Fibroblast of the conjunctiva (primary cell): ENCODE measurements at regions not wholly inside any gene's neighbourhood (a gene's known extent, or its start where the extent isn't known, plus 50 kb on each side); places are given as distances from the start of the nearest gene placed in this dataset.

Source experiments
- DNase-seq: peaks from one replicate; pipeline ENCODE4 v3.0.0-alpha.2; 2010; ENCODE audit warnings: low read depth

- DNase-seq = no peak
Measured at GRCh38 chr11:91470656-91471055, 754.0 kb upstream of the FAT3 start.

- no peak for DNase-seq
Measured at GRCh38 chr11:91459840-91460239, 764.8 kb upstream of the FAT3 start.

- DNase-seq = no peak
Measured at GRCh38 chr11:91446267-91446666, 778.4 kb upstream of the FAT3 start.

GRCh38 chr11:91435694-91436395, 788.8 kb upstream of the FAT3 start:
- no peak for DNase-seq

GRCh38 chr11:91433284-91434010, 791.2 kb upstream of the FAT3 start:
- no peak for DNase-seq

GRCh38 chr11:91421641-91422040, 803.0 kb upstream of the FAT3 start:
- DNase-seq = no peak

GRCh38 chr11:91407842-91408241, 816.8 kb upstream of the FAT3 start:
- no peak for DNase-seq

- no peak for DNase-seq
Measured at GRCh38 chr11:91406009-91406408, 818.6 kb upstream of the FAT3 start.

- DNase-seq = no peak
Measured at GRCh38 chr11:91404344-91404743, 820.3 kb upstream of the FAT3 start.

GRCh38 chr11:91397134-91397468, 827.5 kb upstream of the FAT3 start:
- DNase-seq = no peak

- DNase-seq = no peak
Measured at GRCh38 chr11:91396236-91397133, 828.1 kb upstream of the FAT3 start.

GRCh38 chr11:91394727-91395414, 829.7 kb upstream of the FAT3 start:
- DNase-seq = no peak

- no peak for DNase-seq
Measured at GRCh38 chr11:91394073-91394726, 830.4 kb upstream of the FAT3 start.

GRCh38 chr11:91382946-91383345, 841.7 kb upstream of the FAT3 start:
- DNase-seq = no peak

- no peak for DNase-seq
Measured at GRCh38 chr11:91374794-91375193, 849.8 kb upstream of the FAT3 start.

- DNase-seq = no peak
Measured at GRCh38 chr11:91373497-91373896, 851.1 kb upstream of the FAT3 start.

GRCh38 chr11:91366816-91367215, 857.8 kb upstream of the FAT3 start:
- no peak for DNase-seq

GRCh38 chr11:91365986-91366585, 858.5 kb upstream of the FAT3 start:
- DNase-seq = no peak

- DNase-seq = no peak
Measured at GRCh38 chr11:91350931-91351330, 873.7 kb upstream of the FAT3 start.

GRCh38 chr11:91326751-91327150, 897.9 kb upstream of the FAT3 start:
- DNase-seq = no peak

- no peak for DNase-seq
Measured at GRCh38 chr11:91326280-91326679, 898.3 kb upstream of the FAT3 start.
